Activated CD4-positive, alpha-beta T cell treated with anti-CD3 and anti-CD28 coated beads, Interleukin-2, amount 50 U/mL, for 24 hours (primary cell): ENCODE measurements at regions not wholly inside any gene's neighbourhood (a gene's known extent, or its start where the extent isn't known, plus 50 kb on each side); places are given as distances from the start of the nearest gene placed in this dataset.

Source experiments
- DNase-seq, 2 donors: peaks; one replicate each; pipeline ENCODE4 v3.0.0-alpha.2; 2020; ENCODE audit warnings: low read depth in 1 of 2, low spot score in 1 of 2

- no peak for DNase-seq
These were observed 281.8 kb downstream of the RNF144B start for GRCh38 chr6:18668994-18669393.

- DNase-seq, result no peak
These were observed 285.7 kb downstream of the RNF144B start for GRCh38 chr6:18672852-18673251.

- no peak for DNase-seq
These were observed 287.2 kb downstream of the RNF144B start for GRCh38 chr6:18674346-18674745.

- no peak for DNase-seq
These were observed 288.7 kb downstream of the RNF144B start for GRCh38 chr6:18675881-18676280.

- DNase-seq, result no peak
These were observed 289.4 kb downstream of the RNF144B start for GRCh38 chr6:18676548-18676947.

GRCh38 chr6:18680842-18681241 lies 293.7 kb downstream of the RNF144B start:
- no peak for DNase-seq

GRCh38 chr6:18681832-18682503 lies 294.8 kb downstream of the RNF144B start:
- DNase-seq, result no peak

GRCh38 chr6:18684343-18684742 lies 297.2 kb downstream of the RNF144B start:
- DNase-seq, result no peak

- no peak for DNase-seq
These were observed 306.0 kb downstream of the RNF144B start for GRCh38 chr6:18692929-18693685.

- no peak for DNase-seq
These were observed 306.7 kb downstream of the RNF144B start for GRCh38 chr6:18693881-18694280.

GRCh38 chr6:18703546-18703945 lies 316.4 kb downstream of the RNF144B start:
- no peak for DNase-seq

GRCh38 chr6:18707714-18708439 lies 320.7 kb downstream of the RNF144B start:
- no peak for DNase-seq

GRCh38 chr6:18712595-18712994 lies 325.4 kb downstream of the RNF144B start:
- no peak for DNase-seq

- DNase-seq, result no peak
These were observed 332.9 kb downstream of the RNF144B start for GRCh38 chr6:18720075-18720474.

GRCh38 chr6:18724056-18724455 lies 336.9 kb downstream of the RNF144B start:
- no peak for DNase-seq

GRCh38 chr6:18725449-18725848 lies 338.3 kb downstream of the RNF144B start:
- no peak for DNase-seq

- no peak for DNase-seq
These were observed 346.9 kb downstream of the RNF144B start for GRCh38 chr6:18733921-18734550.

- DNase-seq, result no peak
These were observed 354.6 kb downstream of the RNF144B start for GRCh38 chr6:18741741-18742140.

GRCh38 chr6:18742406-18742805 lies 355.3 kb downstream of the RNF144B start:
- DNase-seq, result no peak

- no peak for DNase-seq
These were observed 359.6 kb downstream of the RNF144B start for GRCh38 chr6:18746727-18747126.

GRCh38 chr6:18748314-18748713 lies 361.2 kb downstream of the RNF144B start:
- no peak for DNase-seq
